ENCODE measurements at regions not wholly inside any gene's neighbourhood (a gene's known extent, or its start where the extent isn't known, plus 50 kb on each side); places are given as distances from the start of the nearest gene placed in this dataset.
"Not testable (repeated sequence)": the region's sequence is repeated elsewhere in the genome, so short reads cannot be mapped to it uniquely, and the experiment has no call there.

DNA sequence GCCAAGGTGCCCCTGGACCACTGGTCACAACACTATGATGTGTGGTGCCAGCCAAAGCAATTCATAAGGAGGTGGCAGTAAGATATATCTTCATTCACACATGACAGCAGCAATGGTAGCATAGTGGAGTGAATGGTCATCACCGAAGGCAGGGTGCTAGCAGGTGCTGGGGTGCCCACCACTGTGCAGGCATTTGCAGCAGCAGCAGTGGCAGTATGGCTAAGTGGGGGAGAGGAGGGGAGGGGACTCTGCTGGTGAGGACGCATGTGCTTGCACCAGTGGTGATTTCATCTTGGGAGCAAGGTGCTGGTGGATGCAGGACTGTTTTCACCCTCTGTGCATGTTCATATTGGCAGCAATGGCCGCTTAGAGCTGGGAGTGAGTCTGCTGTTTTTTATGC is 419.1 kb upstream of the KLHL4 start:
- DNase-seq (ENCODE audit: extremely low read depth, low read depth): no peak

DNA sequence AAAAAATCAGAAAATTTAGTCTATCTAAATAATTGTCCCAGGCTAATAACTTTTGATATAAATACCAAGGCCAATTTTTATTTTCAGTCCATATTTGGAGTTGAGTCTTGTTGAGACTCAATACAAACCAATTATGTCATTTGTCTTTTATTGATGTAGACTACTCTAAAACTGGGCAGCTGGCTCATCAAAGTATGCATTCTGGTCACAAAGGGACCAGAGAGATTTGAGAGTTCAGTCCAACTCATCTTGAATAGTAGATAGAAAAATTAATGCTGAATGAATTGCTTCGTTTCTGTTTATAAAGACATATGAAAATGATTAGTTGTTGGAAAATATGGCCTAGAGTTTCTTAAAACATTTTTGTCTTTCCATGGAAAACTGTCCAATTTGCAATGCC is 412.5 kb upstream of the KLHL4 start:
- DNase-seq (ENCODE audit: extremely low read depth, low read depth): no peak

DNA sequence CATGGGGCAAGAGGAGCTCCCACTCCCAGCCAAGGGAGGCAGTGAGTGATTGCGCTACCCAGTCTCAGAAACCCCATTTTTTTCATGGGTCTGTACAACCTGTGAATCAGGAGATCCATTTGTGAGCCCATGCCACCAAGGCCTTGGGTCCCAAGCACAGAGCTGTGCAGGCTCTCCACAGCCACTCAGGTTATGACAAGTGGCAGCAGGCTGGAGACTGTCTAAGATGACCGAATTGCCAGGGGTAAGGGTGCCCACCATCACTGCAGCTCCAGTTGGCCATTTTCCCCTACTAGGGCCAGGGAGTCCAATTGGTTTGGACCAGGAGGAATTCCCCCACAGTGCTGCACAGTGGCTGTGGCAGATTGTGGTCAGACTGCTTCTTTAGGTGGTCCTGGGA is 407.5 kb upstream of the KLHL4 start:
- no peak for DNase-seq (ENCODE audit: extremely low read depth, low read depth)

DNA sequence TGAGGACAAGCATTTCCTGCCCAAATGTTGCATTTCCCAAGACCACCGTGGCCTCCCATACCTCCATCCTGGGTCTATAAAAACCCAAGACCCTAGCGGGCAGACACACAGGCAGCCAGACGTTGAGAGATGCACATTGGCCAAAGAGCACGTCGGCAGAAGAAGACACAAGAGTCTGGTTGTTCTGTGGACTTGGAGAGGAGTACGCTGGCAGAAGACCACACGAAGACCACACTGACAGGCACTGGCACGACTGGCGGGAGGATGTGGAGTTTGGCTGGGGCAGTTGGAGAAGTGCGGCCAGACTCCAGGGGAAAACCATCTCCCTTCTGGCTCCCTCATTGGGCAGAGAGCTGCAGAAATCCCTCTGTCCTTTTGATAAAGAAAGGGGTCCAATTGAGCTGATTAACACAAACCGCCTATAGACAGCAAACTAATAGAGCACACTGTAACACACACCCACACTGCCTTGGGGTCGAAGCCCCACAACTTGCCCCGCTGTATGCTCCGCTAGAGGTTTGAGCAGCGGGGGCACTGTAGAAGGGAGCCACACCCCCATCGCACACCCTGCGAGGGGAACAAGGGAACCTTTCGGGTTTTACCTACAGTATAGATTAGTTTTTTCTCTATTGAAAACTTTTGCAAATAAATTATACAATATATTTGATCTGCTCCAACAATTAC is 376.7 kb upstream of the KLHL4 start:
- DNase-seq (ENCODE audit: extremely low read depth, low read depth): no peak

DNA sequence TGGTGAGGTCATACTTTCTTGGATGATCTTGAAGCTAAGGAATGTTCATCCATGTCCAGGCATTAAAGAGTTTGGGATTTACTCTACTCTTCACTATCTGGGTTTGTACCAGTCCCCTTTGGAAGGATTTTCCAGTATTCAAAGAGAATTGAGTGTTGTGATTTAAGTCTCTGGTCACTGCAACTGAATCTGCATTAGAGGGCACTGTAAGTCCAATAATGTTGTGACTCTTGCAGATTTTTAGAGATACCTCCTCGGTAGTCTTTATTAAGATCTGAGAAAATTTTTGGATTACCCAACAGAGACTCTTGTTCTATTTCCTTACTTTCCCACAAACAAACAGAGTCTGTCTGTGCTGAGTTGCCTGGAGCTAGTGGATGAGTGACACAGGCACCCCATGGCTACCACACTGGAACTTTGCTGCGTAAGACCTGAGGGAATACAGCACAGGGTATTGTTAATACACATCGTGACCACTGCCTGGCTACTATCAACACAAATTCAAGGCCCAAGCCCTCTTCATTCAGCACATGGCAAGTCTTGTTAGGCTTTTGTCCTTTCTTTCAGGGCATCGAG is 357.1 kb upstream of the KLHL4 start:
- DNase-seq (ENCODE audit: extremely low read depth, low read depth): no peak

DNA sequence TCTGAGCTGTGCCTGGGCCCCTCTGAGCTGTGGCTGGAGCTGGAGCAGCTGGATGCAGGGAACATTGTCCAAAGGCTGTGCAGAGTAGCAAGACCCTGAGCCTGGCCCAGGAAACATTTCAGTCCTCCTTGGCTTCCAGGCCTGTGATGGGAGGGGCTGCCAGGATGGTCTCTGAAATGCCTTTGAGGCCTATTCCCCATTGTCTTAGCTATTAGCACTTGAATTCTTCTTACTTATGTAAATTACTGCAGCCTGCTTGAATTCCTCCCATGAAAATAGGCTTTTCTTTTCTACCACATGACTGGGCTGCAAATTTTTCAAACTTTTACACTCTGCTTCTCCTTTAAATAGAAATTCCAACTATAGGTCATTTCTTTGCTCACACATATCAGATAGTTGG is 349.8 kb upstream of the KLHL4 start:
- DNase-seq (ENCODE audit: extremely low read depth, low read depth): no peak

DNA sequence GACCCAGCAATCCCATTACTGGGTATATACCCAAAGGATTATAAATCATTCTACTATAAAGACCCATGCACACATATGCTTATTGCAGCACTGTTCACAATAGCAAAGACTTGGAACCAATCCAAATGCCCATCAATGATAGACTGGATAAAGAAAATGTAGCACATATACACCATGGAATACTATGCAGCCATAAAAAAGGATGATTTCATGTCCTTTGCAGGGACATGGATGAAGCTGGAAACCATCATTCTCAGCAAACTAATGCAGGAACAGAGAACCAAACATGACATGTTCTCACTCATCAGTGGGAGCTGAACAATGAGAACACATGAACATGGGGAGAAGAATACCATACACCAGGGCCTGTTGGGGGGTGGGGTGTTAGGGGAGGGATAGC is 339.6 kb upstream of the KLHL4 start:
- not testable (repeated sequence) for DNase-seq (ENCODE audit: extremely low read depth, low read depth)

Small RNA genes in the stretch of these regions (small RNA-seq; reads per million reads assigned to genes)
- 0 to 0.06 reads per million in 2 experiments for gene RF00279
- 0 reads per million in 2 experiments for gene Z82210.1

Data from NCI-H460 (cell line).